Activated B cell treated with CpG ODN at 0.5 μM for 24 hours (primary cell): ENCODE measurements at regions not wholly inside any gene's neighbourhood (a gene's known extent, or its start where the extent isn't known, plus 50 kb on each side); places are given as distances from the start of the nearest gene placed in this dataset.

Experiments used
- ATAC-seq: fragments of 200-7000 bp; cut with Tn5 transposase; one replicate; pipeline ENCODE4 v1.10.0; 2021; ENCODE audit warnings: low read depth, mild to moderate bottlenecking, moderate library complexity
- CTCF ChIA-PET: fragments of 350-600 bp; sonication (Branson Sonifier 250); formaldehyde crosslinking; loops from one replicate; lab custom pipeline; 2021; ENCODE audit warnings: antibody characterized with exemption; lab: Charles Lee
- POLR2A ChIA-PET: fragments of 350-600 bp; sonication (Branson Sonifier 250); formaldehyde crosslinking; loops from one replicate; lab custom pipeline; 2021; ENCODE audit warnings: antibody characterized with exemption; lab: Charles Lee
- DNase-seq: peaks from one replicate; pipeline ENCODE4 v3.0.0; 2022
- H3K27ac Mint-ChIP-seq: one replicate; pipeline ENCODE4 v1.8.0; 2020; ENCODE audit warnings: mixed read lengths
- H3K27me3 Mint-ChIP-seq: one replicate; pipeline ENCODE4 v1.8.0; 2021; ENCODE audit warnings: mixed read lengths
- H3K36me3 Mint-ChIP-seq: one replicate; pipeline ENCODE4 v1.8.0; 2021; ENCODE audit warnings: low read depth, mixed read lengths
- H3K4me1 Mint-ChIP-seq: one replicate; pipeline ENCODE4 v1.8.0; 2021; ENCODE audit warnings: mixed read lengths
- H3K4me3 Mint-ChIP-seq: one replicate; pipeline ENCODE4 v1.8.0; 2020; ENCODE audit warnings: mild to moderate bottlenecking, mixed read lengths
- H3K9me3 Mint-ChIP-seq: one replicate; pipeline ENCODE4 v1.8.0; 2020; ENCODE audit warnings: mixed read lengths
- intact Hi-C: fragments of 100-400 bp; cut with micrococcal nuclease; formaldehyde crosslinking; loops from one replicate; pipeline ENCODE4 v1.15.1; 2024
- TF ChIP-seq, protein P1 (sequence below): fragments of 200-600 bp; IDR thresholded peaks from one replicate; pipeline ENCODE4 v1.8.0; 2022; ENCODE audit warnings: antibody characterized with exemption, mild to moderate bottlenecking

DNA sequence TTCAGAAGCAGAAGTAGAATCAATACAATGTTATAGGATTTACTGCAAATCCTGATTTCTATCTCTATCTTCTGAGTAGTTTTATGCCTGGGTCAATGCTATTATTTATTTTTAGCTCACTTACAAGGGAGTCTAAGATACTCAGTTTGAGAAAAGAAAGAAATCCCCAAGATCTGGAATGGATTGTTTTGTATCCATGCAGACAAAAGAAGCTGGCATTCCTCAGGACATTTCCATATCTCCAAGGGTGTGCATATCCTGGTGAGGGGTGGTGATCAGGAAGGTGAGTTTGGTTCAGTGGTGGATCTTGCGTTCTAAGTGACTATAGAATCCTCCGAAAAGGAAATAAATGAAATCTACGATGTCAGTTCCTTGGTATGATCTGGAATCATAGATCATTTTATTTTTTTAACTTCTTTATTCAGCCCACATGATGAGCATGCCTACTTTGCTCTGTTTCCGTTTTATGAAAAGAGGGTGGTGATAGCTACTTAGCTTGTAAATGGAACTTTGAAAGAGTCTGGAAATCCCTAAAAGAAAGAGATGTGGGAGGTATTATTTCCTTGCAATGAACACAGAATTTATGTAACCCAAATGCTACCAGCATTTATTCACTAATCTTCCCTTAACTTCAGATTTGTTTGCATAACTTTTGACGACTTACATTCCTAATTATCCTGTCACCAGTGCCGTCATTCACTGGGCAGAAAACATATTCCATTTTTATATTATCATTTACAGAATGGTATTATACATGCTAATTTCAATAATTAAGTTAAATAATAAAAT is 81.1 kb upstream of the RAPGEF2 start:
- Mint-ChIP-seq H3K4me3 (no peak overlapping the region), H3K9me3 (no peaks in the 10 kb centered on the region), H3K4me1 (peaks cover 16% of the 10 kb centered on the region), H3K36me3 (no peaks in the 10 kb centered on the region), H3K27me3 (peaks cover 14% of the 10 kb centered on the region), H3K27ac (no peak overlapping the region)
- intact Hi-C loops: no loop called here
- ChIA-PET POLR2A (interaction anchor here (0.8 kb wide), 1 partner anchor 11 kb away, joined by 4 read pairs; no protein-coding TSS in a partner anchor), CTCF (no interaction called here)
- TF ChIP-seq, protein P1, sequence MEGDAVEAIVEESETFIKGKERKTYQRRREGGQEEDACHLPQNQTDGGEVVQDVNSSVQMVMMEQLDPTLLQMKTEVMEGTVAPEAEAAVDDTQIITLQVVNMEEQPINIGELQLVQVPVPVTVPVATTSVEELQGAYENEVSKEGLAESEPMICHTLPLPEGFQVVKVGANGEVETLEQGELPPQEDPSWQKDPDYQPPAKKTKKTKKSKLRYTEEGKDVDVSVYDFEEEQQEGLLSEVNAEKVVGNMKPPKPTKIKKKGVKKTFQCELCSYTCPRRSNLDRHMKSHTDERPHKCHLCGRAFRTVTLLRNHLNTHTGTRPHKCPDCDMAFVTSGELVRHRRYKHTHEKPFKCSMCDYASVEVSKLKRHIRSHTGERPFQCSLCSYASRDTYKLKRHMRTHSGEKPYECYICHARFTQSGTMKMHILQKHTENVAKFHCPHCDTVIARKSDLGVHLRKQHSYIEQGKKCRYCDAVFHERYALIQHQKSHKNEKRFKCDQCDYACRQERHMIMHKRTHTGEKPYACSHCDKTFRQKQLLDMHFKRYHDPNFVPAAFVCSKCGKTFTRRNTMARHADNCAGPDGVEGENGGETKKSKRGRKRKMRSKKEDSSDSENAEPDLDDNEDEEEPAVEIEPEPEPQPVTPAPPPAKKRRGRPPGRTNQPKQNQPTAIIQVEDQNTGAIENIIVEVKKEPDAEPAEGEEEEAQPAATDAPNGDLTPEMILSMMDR: no peak
- DNase-seq: no peak
- no peak for ATAC-seq

DNA sequence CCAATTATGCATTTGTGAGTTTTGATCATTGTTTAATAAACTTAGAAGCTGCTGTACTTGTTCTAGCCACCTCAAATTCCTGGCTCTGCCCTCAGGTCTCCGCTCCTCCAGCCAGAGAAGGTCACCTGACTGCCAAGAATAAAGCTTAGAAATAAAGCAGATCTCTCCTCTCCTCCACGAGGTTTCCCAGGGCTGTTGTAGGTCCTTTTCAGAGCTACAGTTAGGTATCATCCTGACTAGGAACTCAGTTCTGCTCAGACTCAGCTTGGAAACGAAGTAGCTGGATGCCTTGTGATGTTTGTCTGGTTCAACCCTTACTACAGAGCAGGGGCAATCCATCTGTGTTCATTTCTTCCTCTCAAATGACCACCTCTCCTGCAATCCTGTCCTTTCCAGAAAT is 79.1 kb upstream of the RAPGEF2 start:
- DNase-seq (no peak), ATAC-seq (no peak)
- TF ChIP-seq, protein P1: no peak
- no peak overlapping the region for H3K27ac Mint-ChIP-seq
- H3K9me3 Mint-ChIP-seq: no peaks in the 10 kb centered on the region
- no peak overlapping the region for H3K4me3 Mint-ChIP-seq
- ChIA-PET CTCF (no interaction called here), POLR2A (no interaction called here)
- intact Hi-C loops: no loop called here
- peaks cover 14% of the 10 kb centered on the region for H3K27me3 Mint-ChIP-seq
- no peaks in the 10 kb centered on the region for H3K4me1 Mint-ChIP-seq
- no peaks in the 10 kb centered on the region for H3K36me3 Mint-ChIP-seq

DNA sequence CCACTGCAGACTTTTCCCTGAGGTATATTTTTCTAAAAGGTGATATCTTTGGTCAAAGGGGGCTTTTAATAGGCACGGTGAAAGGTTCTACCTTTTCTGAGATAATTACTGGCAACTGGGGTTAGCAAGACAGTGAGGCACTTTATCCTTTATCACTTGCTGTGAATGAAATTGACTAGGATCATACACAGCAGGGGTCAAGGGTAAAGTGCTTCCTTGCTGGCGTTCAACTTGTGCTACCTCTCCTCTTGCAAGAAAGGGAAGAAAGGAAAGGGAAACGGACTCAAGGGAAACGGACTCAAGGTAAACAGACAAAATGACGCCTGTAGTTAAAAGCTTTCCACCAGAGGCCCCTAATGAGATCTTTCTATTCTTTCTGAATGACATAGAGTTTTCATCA is 78.6 kb upstream of the RAPGEF2 start:
- Mint-ChIP-seq H3K4me3 (no peak overlapping the region), H3K27ac (no peak overlapping the region), H3K4me1 (no peaks in the 10 kb centered on the region), H3K27me3 (peaks cover 16% of the 10 kb centered on the region), H3K36me3 (no peaks in the 10 kb centered on the region), H3K9me3 (no peaks in the 10 kb centered on the region)
- CTCF ChIA-PET: no interaction called here
- TF ChIP-seq, protein P1: no peak
- ATAC-seq: no peak
- POLR2A ChIA-PET: no interaction called here
- DNase-seq: no peak
- intact Hi-C loops: no loop called here

- Mint-ChIP-seq H3K4me3 (no peak overlapping the region), H3K4me1 (no peaks in the 10 kb centered on the region), H3K36me3 (no peaks in the 10 kb centered on the region), H3K27ac (no peak overlapping the region), H3K9me3 (no peaks in the 10 kb centered on the region), H3K27me3 (peaks cover 14% of the 10 kb centered on the region)
- CTCF ChIA-PET: no interaction called here
- ATAC-seq: no peak
- DNase-seq: no peak
- intact Hi-C loops: no loop called here
- TF ChIP-seq, protein P1: no peak
- POLR2A ChIA-PET: no interaction called here
Measured at GRCh38 chr4:159024828-159025227, 78.1 kb upstream of the RAPGEF2 start.

DNA sequence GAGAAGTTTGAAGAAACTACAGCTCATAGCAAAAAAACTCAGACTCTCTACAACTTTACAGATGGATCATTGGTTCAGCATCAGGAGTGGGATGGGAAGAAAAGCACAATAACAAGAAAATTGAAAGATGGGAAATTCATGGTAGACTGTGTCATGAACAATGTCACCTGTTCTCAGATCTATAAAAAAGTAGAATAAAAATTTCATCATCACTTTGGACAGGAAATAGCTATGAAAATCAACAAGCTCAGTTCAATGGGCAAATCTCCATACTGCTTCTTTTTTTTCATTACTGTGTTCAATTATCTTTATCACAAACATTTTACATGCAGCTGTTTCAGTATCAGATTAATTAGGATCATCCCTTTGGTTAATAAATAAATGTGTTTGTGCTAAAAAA is 76.5 kb upstream of the RAPGEF2 start:
- intact Hi-C loops: no loop called here
- H3K27me3 Mint-ChIP-seq: peaks cover 12% of the 10 kb centered on the region
- no peak overlapping the region for H3K27ac Mint-ChIP-seq
- ATAC-seq (no peak), DNase-seq (no peak)
- H3K4me3 Mint-ChIP-seq: no peak overlapping the region
- H3K36me3 Mint-ChIP-seq: no peaks in the 10 kb centered on the region
- H3K4me1 Mint-ChIP-seq: no peaks in the 10 kb centered on the region
- ChIA-PET CTCF (no interaction called here), POLR2A (interaction anchor here (0.6 to 1.0 kb wide), 2 partner anchors 10 to 13 kb away, joined by 3 read pairs; no protein-coding TSS in a partner anchor)
- TF ChIP-seq, protein P1: no peak
- H3K9me3 Mint-ChIP-seq: no peaks in the 10 kb centered on the region
